Thyroid gland (tissue), 4 donors: ENCODE measurements at regions not wholly inside any gene's neighbourhood (a gene's known extent, or its start where the extent isn't known, plus 50 kb on each side); places are given as distances from the start of the nearest gene placed in this dataset.

Experiments used
- DNase-seq, 2 donors: peaks; one replicate each; pipeline ENCODE4 v3.0.0-alpha.2; 2019
- H3K27ac ChIP-seq, 3 donors: fragments of 200-600 bp; sonication (generic); 1 replicate in 2 of 3; 2 replicates in 1 of 3; pipeline ENCODE4 v1.5.1; 2016 to 2019; ENCODE audit warnings: mild to moderate bottlenecking in 1 of 3, moderate library complexity in 1 of 3
- H3K27me3 ChIP-seq: fragments of 200-600 bp; sonication (generic); one replicate; pipeline ENCODE4 v1.5.1; 2019
- H3K36me3 ChIP-seq, 2 donors: fragments of 200-600 bp; sonication (generic); one replicate each; pipeline ENCODE4 v1.5.1; 2016 to 2019
- H3K4me1 ChIP-seq, 2 donors: fragments of 200-600 bp; sonication (generic); one replicate each; pipeline ENCODE4 v1.5.1; 2017 to 2019
- H3K4me3 ChIP-seq, 3 donors: fragments of 200-600 bp; sonication (generic); replicated peaks in 1 of 3; 1 replicate in 2 of 3; 2 replicates in 1 of 3; pipeline ENCODE4 v1.5.1; 2016; ENCODE audit warnings: mild to moderate bottlenecking in 1 of 3
- H3K9me3 ChIP-seq: fragments of 200-600 bp; sonication (generic); one replicate; pipeline ENCODE4 v1.5.1; 2017
- CTCF ChIP-seq, 6 experiments: fragments of 200-600 bp in 3 of 6; fragments of 450-650 bp in 3 of 6; sonication (generic) in 3 of 6; IDR thresholded peaks; one replicate each; pipeline ENCODE4 v1.5.1; 2016 to 2019; ENCODE audit warnings: antibody characterized with exemption in 6 of 6, mild to moderate bottlenecking in 2 of 6, inconsistent platforms in 1 of 6, moderate library complexity in 1 of 6
- POLR2A ChIP-seq, 2 donors: fragments of 450-650 bp; IDR thresholded peaks; one replicate each; pipeline ENCODE4 v1.6.1; 2017; ENCODE audit warnings: antibody characterized with exemption in 2 of 2, mild to moderate bottlenecking in 2 of 2, moderate library complexity in 1 of 2
- WGBS, 2 donors: methylation state at CpG; one replicate each; pipeline ENCODE4 v1.1.5; 2017; 5-methylcytosine and 5-hydroxymethylcytosine counted together
- intact Hi-C: fragments of 100-400 bp; cut with DNase I; formaldehyde crosslinking; loops from one replicate; pipeline ENCODE4 v1.15.1; 2023

GRCh38 chr12:19576506-19577280, 137.4 kb downstream of the AEBP2 start:
- peaks cover 0 to 6% of the 10 kb centered on the region in 2 donors for H3K4me1 ChIP-seq
- WGBS, 2 donors = 87 to 88% methylated on average over 2 of the region's 2 CpGs
- H3K9me3 ChIP-seq = no peaks in the 10 kb centered on the region
- no peak overlapping the region for H3K27ac ChIP-seq
- H3K4me3 ChIP-seq = no peak overlapping the region
- intact Hi-C loops = no loop called here
- TF ChIP-seq CTCF (IDR thresholded peaks at IDR 0.05) (no peak), POLR2A (IDR thresholded peaks at IDR 0.05) (no peak)
- no peaks in the 10 kb centered on the region for H3K36me3 ChIP-seq
- DNase-seq = no peak
- H3K27me3 ChIP-seq = no peaks in the 10 kb centered on the region

- no peak for TF ChIP-seq POLR2A (IDR thresholded peaks at IDR 0.05)
- TF ChIP-seq CTCF (IDR thresholded peaks at IDR 0.05) = no peak
- H3K36me3 ChIP-seq = no peaks in the 10 kb centered on the region
- no peaks in the 10 kb centered on the region for H3K9me3 ChIP-seq
- no peak for DNase-seq
- intact Hi-C loops = no loop called here
- H3K27ac ChIP-seq = no peak overlapping the region
- no peak overlapping the region for H3K4me3 ChIP-seq
- no peaks in the 10 kb centered on the region for H3K27me3 ChIP-seq
- peaks cover 0 to 6% of the 10 kb centered on the region in 2 donors for H3K4me1 ChIP-seq
These were observed 137.9 kb downstream of the AEBP2 start for GRCh38 chr12:19577281-19577530.

GRCh38 chr12:19584732-19585131, 145.4 kb downstream of the AEBP2 start:
- intact Hi-C loops = no loop called here
- TF ChIP-seq POLR2A (IDR thresholded peaks at IDR 0.05) = no peak
- no peak for TF ChIP-seq CTCF (IDR thresholded peaks at IDR 0.05)
- Histone ChIP-seq H3K4me1 (no peaks in the 10 kb centered on the region), H3K27me3 (no peaks in the 10 kb centered on the region), H3K27ac (no peak overlapping the region), H3K36me3 (no peaks in the 10 kb centered on the region), H3K4me3 (no peak overlapping the region), H3K9me3 (no peaks in the 10 kb centered on the region)
- WGBS, 2 donors = 96 to 98% methylated on average over 4 of the region's 4 CpGs
- no peak for DNase-seq

GRCh38 chr12:19588951-19589350, 149.7 kb downstream of the AEBP2 start:
- WGBS, 2 donors = 95 to 97% methylated on average over 5 of the region's 5 CpGs
- Histone ChIP-seq H3K4me1 (no peaks in the 10 kb centered on the region), H3K9me3 (no peaks in the 10 kb centered on the region), H3K27ac (no peak overlapping the region), H3K36me3 (no peaks in the 10 kb centered on the region), H3K27me3 (no peaks in the 10 kb centered on the region), H3K4me3 (no peak overlapping the region)
- intact Hi-C loops = no loop called here
- no peak for DNase-seq
- TF ChIP-seq POLR2A (IDR thresholded peaks at IDR 0.05) (no peak), CTCF (IDR thresholded peaks at IDR 0.05) (no peak)

- Histone ChIP-seq H3K36me3 (no peaks in the 10 kb centered on the region), H3K4me3 (no peak overlapping the region), H3K4me1 (no peaks in the 10 kb centered on the region), H3K27me3 (no peaks in the 10 kb centered on the region), H3K9me3 (no peaks in the 10 kb centered on the region), H3K27ac (no peak overlapping the region)
- intact Hi-C loops = no loop called here
- TF ChIP-seq POLR2A (IDR thresholded peaks at IDR 0.05) (no peak), CTCF (IDR thresholded peaks at IDR 0.05) (no peak)
- WGBS, 2 donors = 94 to 96% methylated on average over 3 of the region's 3 CpGs
- DNase-seq = no peak
These were observed 152.7 kb downstream of the AEBP2 start for GRCh38 chr12:19591951-19592350.
